ENCODE measurements at regions not wholly inside any gene's neighbourhood (a gene's known extent, or its start where the extent isn't known, plus 50 kb on each side); places are given as distances from the start of the nearest gene placed in this dataset.

DNA sequence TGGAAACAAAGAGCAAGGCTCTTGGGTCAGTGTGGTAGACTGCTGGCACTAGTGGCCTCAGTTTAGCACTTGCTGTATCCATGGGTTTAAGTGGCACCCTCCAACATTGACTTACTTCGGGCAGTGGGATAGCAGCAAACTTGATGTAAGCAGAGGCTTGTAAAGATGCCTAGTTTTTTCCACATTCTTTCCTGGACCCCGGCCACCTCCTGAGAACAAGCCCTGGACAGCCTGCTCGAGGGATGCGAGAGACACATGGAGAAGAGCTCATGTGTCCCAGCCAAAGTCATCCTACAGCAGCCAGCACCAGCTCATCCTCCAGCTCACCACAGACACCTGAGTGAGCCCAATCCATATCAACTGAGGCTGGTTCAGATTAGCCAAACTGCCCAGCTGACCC, 142.7 kb upstream of the PCBD1 start:
- Mint-ChIP-seq H3K4me1 (ENCODE audit: low read depth) (no peaks in the 10 kb centered on the region), H3K27me3 (peaks cover 26% of the 10 kb centered on the region), H3K27ac (no peak overlapping the region), H3K36me3 (ENCODE audit: insufficient read depth) (no peaks in the 10 kb centered on the region), H3K9me3 (ENCODE audit: low read depth) (no peaks in the 10 kb centered on the region), H3K4me3 (ENCODE audit: low read depth) (no peak overlapping the region)
- TF ChIP-seq, protein P1, sequence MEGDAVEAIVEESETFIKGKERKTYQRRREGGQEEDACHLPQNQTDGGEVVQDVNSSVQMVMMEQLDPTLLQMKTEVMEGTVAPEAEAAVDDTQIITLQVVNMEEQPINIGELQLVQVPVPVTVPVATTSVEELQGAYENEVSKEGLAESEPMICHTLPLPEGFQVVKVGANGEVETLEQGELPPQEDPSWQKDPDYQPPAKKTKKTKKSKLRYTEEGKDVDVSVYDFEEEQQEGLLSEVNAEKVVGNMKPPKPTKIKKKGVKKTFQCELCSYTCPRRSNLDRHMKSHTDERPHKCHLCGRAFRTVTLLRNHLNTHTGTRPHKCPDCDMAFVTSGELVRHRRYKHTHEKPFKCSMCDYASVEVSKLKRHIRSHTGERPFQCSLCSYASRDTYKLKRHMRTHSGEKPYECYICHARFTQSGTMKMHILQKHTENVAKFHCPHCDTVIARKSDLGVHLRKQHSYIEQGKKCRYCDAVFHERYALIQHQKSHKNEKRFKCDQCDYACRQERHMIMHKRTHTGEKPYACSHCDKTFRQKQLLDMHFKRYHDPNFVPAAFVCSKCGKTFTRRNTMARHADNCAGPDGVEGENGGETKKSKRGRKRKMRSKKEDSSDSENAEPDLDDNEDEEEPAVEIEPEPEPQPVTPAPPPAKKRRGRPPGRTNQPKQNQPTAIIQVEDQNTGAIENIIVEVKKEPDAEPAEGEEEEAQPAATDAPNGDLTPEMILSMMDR (IDR thresholded peaks at IDR 0.05; ENCODE audit: unreplicated experiment), result no peak
- no peak for DNase-seq (ENCODE audit: low spot score, unreplicated experiment)

DNA sequence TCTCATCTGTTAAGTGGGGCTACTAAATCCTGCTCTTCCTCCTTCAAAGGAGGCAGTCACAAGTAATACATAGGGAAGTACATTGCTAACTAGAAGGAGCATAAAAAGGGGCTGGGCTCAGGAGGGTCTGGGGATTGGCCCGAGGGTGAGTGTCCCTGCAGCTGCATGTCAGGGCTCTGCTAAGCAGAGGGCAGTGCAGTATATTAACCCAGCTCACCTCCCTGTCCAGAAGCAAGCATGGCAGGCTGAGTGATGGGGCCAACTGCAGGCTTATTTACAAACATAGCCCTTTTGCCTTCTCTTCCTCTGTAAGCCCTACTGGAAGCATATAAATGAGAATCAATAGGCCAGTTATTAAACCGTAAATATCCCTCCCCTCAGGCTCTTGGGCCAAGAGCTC, 143.2 kb upstream of the PCBD1 start:
- H3K27me3 Mint-ChIP-seq, result peaks cover 24% of the 10 kb centered on the region
- TF ChIP-seq, protein P1 (IDR thresholded peaks at IDR 0.05; ENCODE audit: unreplicated experiment), result no peak
- H3K4me3 Mint-ChIP-seq (ENCODE audit: low read depth), result no peak overlapping the region
- H3K27ac Mint-ChIP-seq, result no peak overlapping the region
- no peaks in the 10 kb centered on the region for H3K4me1 Mint-ChIP-seq (ENCODE audit: low read depth)
- H3K36me3 Mint-ChIP-seq (ENCODE audit: insufficient read depth), result no peaks in the 10 kb centered on the region
- no peaks in the 10 kb centered on the region for H3K9me3 Mint-ChIP-seq (ENCODE audit: low read depth)
- DNase-seq (ENCODE audit: low spot score, unreplicated experiment), result no peak

DNA sequence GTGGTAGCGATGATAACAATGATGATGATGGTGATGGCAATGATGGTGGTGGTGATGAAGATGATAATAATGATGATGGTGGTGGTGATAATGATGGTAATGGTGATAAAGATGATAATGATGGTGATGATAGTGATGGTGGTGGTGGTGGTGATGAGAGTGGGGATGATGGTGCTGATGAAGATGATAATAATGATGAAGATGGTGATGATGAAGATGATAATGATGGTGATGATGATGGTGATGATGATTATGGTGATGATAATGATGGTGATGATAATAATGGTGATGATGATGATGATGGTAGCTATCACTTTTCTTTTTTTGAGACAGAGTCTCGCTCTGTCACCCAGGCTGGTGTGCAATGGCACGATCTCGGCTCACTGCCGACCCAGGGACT, 144.5 kb upstream of the PCBD1 start:
- DNase-seq (ENCODE audit: low spot score, unreplicated experiment), result no peak
- Mint-ChIP-seq H3K27ac (no peak overlapping the region), H3K9me3 (ENCODE audit: low read depth) (no peaks in the 10 kb centered on the region), H3K27me3 (peaks cover 26% of the 10 kb centered on the region), H3K36me3 (ENCODE audit: insufficient read depth) (no peaks in the 10 kb centered on the region), H3K4me1 (ENCODE audit: low read depth) (no peaks in the 10 kb centered on the region), H3K4me3 (ENCODE audit: low read depth) (no peak overlapping the region)
- TF ChIP-seq, protein P1 (IDR thresholded peaks at IDR 0.05; ENCODE audit: unreplicated experiment), result no peak

DNA sequence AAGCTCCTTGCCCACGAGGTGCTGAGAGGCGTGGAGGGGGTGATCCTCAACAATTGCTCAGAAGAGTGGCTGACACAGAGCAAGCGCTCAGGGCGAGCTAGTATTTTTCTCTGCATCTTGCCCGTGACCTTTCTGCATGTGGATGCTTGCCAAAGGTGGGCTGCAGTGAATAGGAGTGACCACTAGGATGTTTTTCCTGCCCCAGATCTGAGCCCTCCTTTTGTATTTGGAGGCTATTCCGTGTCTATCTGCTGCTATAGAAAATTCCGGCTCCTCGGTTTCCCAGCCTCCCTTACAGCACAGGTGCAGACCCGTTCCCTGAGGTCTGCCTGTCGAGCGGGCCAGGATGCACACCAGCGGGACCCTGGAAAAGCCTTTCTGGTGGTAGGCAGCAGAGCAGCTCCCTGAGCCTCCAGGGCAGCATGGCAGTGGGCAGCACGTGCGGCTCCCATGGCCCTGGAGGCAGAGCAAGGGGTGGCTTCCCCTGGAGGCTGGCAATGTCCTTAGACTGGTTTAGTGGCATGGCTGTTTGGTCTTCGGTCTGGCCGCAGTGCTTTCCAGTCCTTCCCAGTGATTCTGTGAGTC, 145.1 kb upstream of the PCBD1 start:
- H3K27me3 Mint-ChIP-seq, result peaks cover 26% of the 10 kb centered on the region
- H3K27ac Mint-ChIP-seq, result no peak overlapping the region
- H3K4me1 Mint-ChIP-seq (ENCODE audit: low read depth), result no peaks in the 10 kb centered on the region
- DNase-seq (ENCODE audit: low spot score, unreplicated experiment), result no peak
- TF ChIP-seq, protein P1 (IDR thresholded peaks at IDR 0.05; ENCODE audit: unreplicated experiment), result peak; percentile 36
- H3K4me3 Mint-ChIP-seq (ENCODE audit: low read depth), result no peak overlapping the region
- H3K9me3 Mint-ChIP-seq (ENCODE audit: low read depth), result no peaks in the 10 kb centered on the region
- H3K36me3 Mint-ChIP-seq (ENCODE audit: insufficient read depth), result no peaks in the 10 kb centered on the region

DNA sequence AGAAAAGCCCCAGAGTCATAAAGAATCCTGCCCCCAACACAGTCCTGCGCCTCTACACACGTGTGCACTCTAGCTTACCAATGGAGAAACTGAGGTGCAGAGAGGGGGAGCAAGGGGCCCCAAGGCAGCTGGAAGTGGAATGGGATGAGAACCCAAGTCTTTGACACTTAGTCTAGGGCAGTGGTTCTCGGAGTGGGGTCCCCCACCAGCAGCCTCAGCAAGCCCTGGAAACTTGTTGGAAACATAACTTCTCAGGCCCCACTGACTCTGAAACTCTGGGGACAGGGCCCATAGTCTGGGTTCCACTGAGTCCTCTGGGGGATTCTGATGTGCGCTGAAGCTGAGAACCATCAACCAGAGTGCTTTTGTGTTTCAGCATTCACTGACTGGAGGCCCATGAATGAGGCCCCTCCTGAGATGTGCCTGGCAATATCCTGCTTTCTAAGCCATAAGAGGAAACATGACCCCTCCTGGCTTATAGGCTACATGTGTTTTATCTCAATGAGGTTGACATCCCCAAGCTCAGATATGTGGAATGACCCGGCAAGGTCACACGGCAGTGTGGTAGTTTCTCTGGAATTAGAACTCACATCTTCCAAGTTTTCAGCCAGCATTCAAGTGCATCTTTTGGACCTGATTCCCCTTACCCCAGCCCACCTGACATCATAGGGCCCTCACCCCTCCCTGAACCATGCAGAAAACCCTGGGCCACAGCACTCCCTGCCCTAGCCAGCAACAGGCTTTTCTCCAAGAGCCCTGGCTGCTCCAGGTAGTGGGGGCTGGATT, 147.3 kb upstream of the PCBD1 start:
- Mint-ChIP-seq H3K9me3 (ENCODE audit: low read depth) (no peaks in the 10 kb centered on the region), H3K27ac (no peak overlapping the region), H3K4me1 (ENCODE audit: low read depth) (peaks cover 5% of the 10 kb centered on the region), H3K27me3 (peaks cover 32% of the 10 kb centered on the region), H3K4me3 (ENCODE audit: low read depth) (no peak overlapping the region), H3K36me3 (ENCODE audit: insufficient read depth) (no peaks in the 10 kb centered on the region)
- DNase-seq (ENCODE audit: low spot score, unreplicated experiment), result no peak
- TF ChIP-seq, protein P1 (IDR thresholded peaks at IDR 0.05; ENCODE audit: unreplicated experiment), result no peak
